HUES48 (cell line): ENCODE measurements at regions not wholly inside any gene's neighbourhood (a gene's known extent, or its start where the extent isn't known, plus 50 kb on each side); places are given as distances from the start of the nearest gene placed in this dataset.

Experiments
- H3K27ac ChIP-seq: one replicate; pipeline ENCODE4 v1.7.0; 2013; ENCODE audit warnings: low read depth, low read length, inconsistent platforms
- H3K27me3 ChIP-seq: 2 replicates; pipeline ENCODE4 v1.6.1; 2013; ENCODE audit warnings: mild to moderate bottlenecking, low read length; ENCODE audit not compliant: control insufficient read depth, insufficient read depth
- H3K36me3 ChIP-seq: 2 replicates; pipeline ENCODE4 v1.6.1; 2013; ENCODE audit warnings: low read length; ENCODE audit not compliant: control insufficient read depth, insufficient read depth
- H3K4me1 ChIP-seq: 2 replicates; pipeline ENCODE4 v1.6.1; 2013; ENCODE audit warnings: mild to moderate bottlenecking, low read length; ENCODE audit not compliant: control insufficient read depth, insufficient read depth
- H3K4me3 ChIP-seq: 2 replicates; pipeline ENCODE4 v1.5.1; 2013; ENCODE audit warnings: mild to moderate bottlenecking, low read depth, low read length
- H3K9ac ChIP-seq: 2 replicates; pipeline ENCODE4 v1.6.1; 2013; ENCODE audit warnings: mild to moderate bottlenecking, low read depth, low read length, moderate library complexity
- H3K9me3 ChIP-seq: 2 replicates; pipeline ENCODE4 v1.6.1; 2013; ENCODE audit warnings: low read length; ENCODE audit not compliant: control insufficient read depth, insufficient read depth

DNA sequence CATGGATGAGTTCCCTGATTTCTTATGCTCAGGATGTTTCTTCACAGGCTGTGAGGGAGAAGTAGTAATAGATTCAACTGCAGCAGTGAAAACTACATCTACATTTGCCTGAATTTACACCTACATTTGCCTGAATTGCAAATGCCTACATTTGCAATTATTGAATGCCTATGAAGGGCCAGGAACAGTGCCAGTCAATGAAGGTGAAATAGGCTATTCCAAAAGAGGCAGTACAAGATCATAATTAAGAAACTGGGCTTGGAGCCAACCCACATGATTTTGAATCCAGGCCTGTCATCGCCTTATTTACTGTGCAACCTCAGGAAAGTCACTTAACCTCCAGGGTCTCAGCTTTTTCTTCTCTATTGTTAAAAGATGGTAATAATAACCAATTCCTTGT is 1353.3 kb downstream of the FAM181B start:
- Histone ChIP-seq H3K4me3 (no peak overlapping the region), H3K36me3 (no peaks in the 10 kb centered on the region), H3K9me3 (no peaks in the 10 kb centered on the region), H3K27ac (no peak overlapping the region), H3K9ac (no peak overlapping the region), H3K4me1 (peaks cover 16% of the 10 kb centered on the region), H3K27me3 (no peaks in the 10 kb centered on the region)

DNA sequence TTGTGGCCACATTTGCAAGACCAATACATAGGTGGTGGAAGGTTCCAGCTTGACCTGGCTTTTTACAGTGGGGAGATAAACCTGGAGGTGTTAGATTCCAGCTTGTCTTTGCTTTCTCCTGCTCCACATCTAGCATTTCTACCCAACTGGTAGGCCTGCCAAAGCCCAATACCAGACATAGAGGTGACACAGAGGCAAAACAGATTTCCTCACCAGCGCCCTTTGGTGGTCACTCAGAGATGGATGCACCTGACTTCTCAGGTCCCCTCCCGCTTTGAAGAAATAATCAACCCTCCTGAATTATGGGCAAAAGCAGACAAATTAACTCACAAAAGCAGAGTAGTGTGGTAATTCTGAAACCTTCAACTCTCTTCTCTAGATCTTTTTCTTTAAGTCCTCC is 1356.2 kb downstream of the FAM181B start:
- Histone ChIP-seq H3K4me1 (peaks cover 16% of the 10 kb centered on the region), H3K27ac (no peak overlapping the region), H3K9ac (no peak overlapping the region), H3K4me3 (no peak overlapping the region), H3K9me3 (no peaks in the 10 kb centered on the region), H3K36me3 (no peaks in the 10 kb centered on the region), H3K27me3 (no peaks in the 10 kb centered on the region)

DNA sequence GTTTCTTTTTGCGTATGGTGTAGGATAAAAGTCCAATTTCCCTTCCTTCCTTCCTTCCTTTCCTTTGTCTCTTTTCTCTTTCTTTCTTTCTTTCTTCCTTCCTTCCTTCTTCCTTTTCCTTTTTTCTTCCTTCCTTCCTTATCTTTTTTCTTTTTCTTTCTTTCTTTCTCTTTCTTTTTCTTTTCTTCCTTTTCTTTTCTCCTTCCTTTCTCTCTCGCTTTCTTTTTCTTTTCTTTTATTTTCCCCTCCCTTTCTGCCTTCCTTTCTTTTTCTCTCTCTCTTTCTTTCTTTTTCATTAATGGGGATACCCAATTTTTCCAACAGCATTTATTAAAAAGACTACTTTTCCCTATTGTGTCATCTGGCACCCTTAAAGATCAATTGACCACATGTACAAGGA is 1359.7 kb downstream of the FAM181B start:
- Histone ChIP-seq H3K27ac (no peak overlapping the region), H3K9ac (no peak overlapping the region), H3K4me1 (no peaks in the 10 kb centered on the region), H3K36me3 (no peaks in the 10 kb centered on the region), H3K4me3 (no peak overlapping the region), H3K9me3 (no peaks in the 10 kb centered on the region), H3K27me3 (no peaks in the 10 kb centered on the region)

DNA sequence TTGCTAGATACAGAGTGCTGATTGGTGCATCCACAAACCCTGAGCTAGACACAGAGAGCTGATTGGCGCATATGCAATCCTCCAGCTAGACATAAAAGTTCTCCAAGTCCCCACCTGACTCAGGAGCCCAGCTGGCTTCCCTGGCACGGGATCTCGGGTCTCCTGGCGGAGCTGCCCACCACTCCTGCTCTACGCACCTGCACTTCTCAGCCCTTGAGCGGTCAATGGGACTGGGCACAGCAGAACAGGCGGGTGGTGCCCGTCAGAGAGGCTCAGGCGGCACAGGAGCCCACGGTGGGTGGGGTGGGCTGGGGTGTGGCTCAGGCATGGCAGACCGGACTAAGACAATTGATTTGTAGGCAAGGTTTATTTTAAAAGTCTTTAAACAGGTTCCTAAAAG is 1365.5 kb downstream of the FAM181B start:
- H3K4me1 ChIP-seq, result no peaks in the 10 kb centered on the region
- no peaks in the 10 kb centered on the region for H3K36me3 ChIP-seq
- H3K27me3 ChIP-seq, result no peaks in the 10 kb centered on the region
- no peak overlapping the region for H3K27ac ChIP-seq
- no peak overlapping the region for H3K4me3 ChIP-seq
- no peak overlapping the region for H3K9ac ChIP-seq
- H3K9me3 ChIP-seq, result no peaks in the 10 kb centered on the region

DNA sequence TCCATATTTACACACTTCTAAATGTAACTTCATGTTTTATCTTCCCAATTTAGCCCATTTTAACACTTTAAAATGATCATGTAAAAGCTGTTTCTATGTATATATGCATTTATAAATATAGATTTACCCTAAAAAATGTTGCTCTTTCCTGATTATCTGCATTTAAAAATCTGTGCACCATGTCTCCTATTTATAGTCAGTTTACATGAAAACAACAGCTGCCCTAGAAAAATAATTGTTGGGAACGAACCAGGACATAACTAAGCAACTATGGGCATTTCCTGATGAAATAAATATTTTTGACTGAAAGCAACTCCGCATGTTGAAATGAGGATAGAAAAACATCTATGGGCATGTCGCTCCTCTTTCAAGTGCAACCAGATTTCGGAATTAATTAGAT is 1368.2 kb downstream of the FAM181B start:
- Histone ChIP-seq H3K27ac (no peak overlapping the region), H3K4me1 (no peaks in the 10 kb centered on the region), H3K9ac (no peak overlapping the region), H3K27me3 (no peaks in the 10 kb centered on the region), H3K9me3 (no peaks in the 10 kb centered on the region), H3K4me3 (no peak overlapping the region), H3K36me3 (no peaks in the 10 kb centered on the region)

DNA sequence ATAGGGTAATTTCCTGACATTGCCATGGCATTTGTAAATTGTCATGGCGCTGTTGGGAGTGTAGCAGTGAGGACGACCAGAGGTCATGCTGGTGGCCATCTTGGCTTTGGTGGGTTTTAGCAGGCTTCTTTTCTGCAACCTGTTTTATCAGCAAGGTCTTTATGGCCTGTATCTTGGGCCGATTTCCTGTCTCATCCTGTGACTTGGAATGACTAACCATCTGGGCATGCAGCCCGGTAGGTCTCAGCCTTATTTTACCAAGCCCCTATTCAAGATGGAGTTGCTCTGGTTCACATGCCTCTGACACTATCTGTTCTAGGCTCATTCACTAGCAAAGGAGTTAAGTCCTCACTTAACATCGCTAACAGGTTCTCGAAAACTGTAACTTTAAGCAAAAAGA is 1374.2 kb downstream of the FAM181B start:
- no peaks in the 10 kb centered on the region for H3K9me3 ChIP-seq
- H3K4me1 ChIP-seq, result no peaks in the 10 kb centered on the region
- no peaks in the 10 kb centered on the region for H3K27me3 ChIP-seq
- no peak overlapping the region for H3K9ac ChIP-seq
- H3K27ac ChIP-seq, result no peak overlapping the region
- no peak overlapping the region for H3K4me3 ChIP-seq
- no peaks in the 10 kb centered on the region for H3K36me3 ChIP-seq

DNA sequence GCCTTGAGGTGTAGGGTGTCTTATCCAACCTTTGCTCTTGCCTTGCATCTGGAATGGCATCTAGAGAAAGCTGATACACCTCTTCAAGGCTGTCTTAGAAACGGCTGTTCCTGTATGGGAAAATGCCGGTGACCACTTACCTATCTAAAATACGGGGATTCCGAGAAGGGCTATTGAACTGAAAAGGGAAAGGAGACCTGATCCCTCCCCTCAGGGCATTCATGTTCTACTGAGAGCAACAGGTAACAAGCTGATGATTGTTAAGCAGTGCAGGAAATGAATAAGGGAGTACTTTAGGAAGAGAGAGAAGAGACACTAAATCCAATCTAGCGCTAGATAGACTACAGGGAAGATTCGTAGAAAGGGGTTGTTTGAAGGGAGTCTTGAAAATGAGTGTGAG is 1388.1 kb downstream of the FAM181B start:
- no peaks in the 10 kb centered on the region for H3K27me3 ChIP-seq
- H3K9ac ChIP-seq, result no peak overlapping the region
- no peak overlapping the region for H3K27ac ChIP-seq
- H3K9me3 ChIP-seq, result no peaks in the 10 kb centered on the region
- no peaks in the 10 kb centered on the region for H3K36me3 ChIP-seq
- H3K4me1 ChIP-seq, result no peaks in the 10 kb centered on the region
- H3K4me3 ChIP-seq, result no peak overlapping the region

DNA sequence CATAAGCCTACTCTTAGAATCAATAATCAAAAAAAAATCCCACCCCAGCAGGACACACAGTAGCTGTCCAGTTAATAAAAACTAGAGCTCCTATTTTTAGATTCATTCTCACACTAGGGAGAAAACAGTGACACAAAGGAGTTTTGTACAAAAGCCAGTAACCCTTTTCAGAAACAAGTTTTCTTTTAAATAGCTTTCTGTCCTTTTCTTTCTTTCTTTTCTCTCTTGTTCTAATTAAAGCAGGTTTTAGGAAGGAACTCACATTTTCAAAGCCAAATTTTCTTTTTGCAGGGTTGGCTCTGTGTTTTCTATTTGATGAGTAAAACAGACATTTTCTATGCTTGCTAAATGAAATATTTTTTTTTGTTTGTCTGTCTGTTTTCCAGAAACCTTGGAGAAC is 1390.7 kb downstream of the FAM181B start:
- Histone ChIP-seq H3K4me3 (no peak overlapping the region), H3K27ac (no peak overlapping the region), H3K36me3 (no peaks in the 10 kb centered on the region), H3K4me1 (no peaks in the 10 kb centered on the region), H3K9ac (no peak overlapping the region), H3K9me3 (no peaks in the 10 kb centered on the region), H3K27me3 (no peaks in the 10 kb centered on the region)

DNA sequence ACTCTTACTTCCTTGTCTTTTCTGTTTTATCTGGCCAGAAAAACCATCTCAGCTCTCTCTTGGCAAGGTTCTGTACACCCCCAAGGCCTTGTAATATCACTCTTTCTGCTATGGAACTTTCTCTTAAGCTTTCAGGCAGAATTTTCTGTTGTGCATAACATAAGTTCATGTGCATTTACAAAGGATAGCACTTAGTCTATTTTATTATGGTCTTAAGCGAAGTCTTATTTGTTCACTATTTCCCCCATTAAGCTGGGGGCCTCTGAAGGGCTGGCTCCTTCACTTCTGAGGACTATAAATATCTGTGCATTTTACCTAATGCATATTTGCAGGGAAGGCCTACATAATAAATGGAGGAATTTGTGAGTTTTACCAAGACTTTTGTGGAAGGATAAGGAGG is 1393.4 kb downstream of the FAM181B start:
- Histone ChIP-seq H3K27ac (no peak overlapping the region), H3K4me1 (no peaks in the 10 kb centered on the region), H3K9ac (no peak overlapping the region), H3K27me3 (no peaks in the 10 kb centered on the region), H3K36me3 (no peaks in the 10 kb centered on the region), H3K4me3 (no peak overlapping the region), H3K9me3 (no peaks in the 10 kb centered on the region)

DNA sequence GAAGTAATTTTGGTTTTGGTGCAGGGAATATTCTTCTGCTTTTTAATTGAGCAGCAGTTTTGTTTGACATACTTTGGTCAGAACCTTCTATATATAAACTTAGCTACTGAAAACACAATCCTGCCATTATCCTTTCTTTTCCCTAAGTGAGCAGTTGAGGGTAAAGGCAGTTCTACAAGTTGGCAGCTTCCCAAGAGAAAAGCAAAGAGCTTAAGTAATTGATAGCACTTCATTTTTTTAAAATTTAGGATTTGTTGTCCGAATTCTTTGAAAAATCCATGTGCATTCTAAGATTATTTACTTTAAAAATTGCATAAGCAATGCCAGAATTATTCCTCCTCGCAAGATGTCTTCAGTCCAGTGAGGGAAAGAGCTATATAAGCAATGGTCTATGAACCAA is 1394.1 kb downstream of the FAM181B start:
- Histone ChIP-seq H3K27ac (no peak overlapping the region), H3K9me3 (no peaks in the 10 kb centered on the region), H3K4me1 (no peaks in the 10 kb centered on the region), H3K27me3 (no peaks in the 10 kb centered on the region), H3K4me3 (no peak overlapping the region), H3K36me3 (no peaks in the 10 kb centered on the region), H3K9ac (no peak overlapping the region)

DNA sequence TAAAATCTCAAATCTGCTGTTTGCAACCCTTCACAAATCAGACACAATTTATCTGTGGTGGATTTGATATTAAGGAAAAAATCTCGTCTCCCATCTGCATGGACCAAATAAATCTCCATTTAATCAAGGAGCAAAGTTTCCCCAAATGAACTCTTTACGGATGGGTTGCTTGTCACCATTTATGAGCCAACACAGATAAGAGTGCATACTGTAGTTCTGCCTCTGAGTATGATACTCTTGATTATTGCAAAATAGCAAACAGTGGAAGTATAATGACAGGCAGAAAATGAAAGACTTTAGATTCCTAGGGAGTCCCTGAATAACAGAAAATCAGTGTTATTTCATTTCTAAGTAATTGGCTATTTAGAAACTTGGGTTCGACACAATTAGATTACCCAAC is 1395.9 kb downstream of the FAM181B start:
- Histone ChIP-seq H3K9me3 (no peaks in the 10 kb centered on the region), H3K27me3 (no peaks in the 10 kb centered on the region)

DNA sequence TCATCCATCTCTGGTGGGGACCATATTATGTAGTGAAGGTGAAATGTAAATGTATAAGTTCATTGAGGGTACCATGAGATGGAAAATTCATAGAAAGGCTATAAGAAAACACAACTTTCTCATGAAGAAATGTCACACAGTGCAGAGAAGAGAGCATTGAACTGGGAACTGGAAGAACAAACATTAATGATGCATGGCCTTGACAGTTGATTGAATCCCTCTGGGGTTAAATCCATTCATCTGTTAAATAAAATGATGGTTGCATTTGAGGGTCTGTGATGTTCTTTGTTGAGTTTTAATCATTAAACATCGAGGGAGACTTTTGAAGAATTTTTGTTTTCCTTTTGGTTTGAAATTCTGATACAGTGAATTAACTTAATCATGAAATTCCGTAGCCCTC is 1401.4 kb downstream of the FAM181B start:
- no peaks in the 10 kb centered on the region for H3K27me3 ChIP-seq
- H3K9ac ChIP-seq, result no peak overlapping the region
- no peak overlapping the region for H3K27ac ChIP-seq
- no peak overlapping the region for H3K4me3 ChIP-seq
- no peaks in the 10 kb centered on the region for H3K4me1 ChIP-seq
- H3K36me3 ChIP-seq, result no peaks in the 10 kb centered on the region
- no peaks in the 10 kb centered on the region for H3K9me3 ChIP-seq

More for the DNA sequence above, 1395.9 kb downstream of the FAM181B start:
- H3K4me1 ChIP-seq, result no peaks in the 10 kb centered on the region
- H3K9ac ChIP-seq, result no peak overlapping the region
- H3K27ac ChIP-seq, result no peak overlapping the region
- no peak overlapping the region for H3K4me3 ChIP-seq
- no peaks in the 10 kb centered on the region for H3K36me3 ChIP-seq
